Spinal cord (tissue), 9 donors: ENCODE measurements at regions not wholly inside any gene's neighbourhood (a gene's known extent, or its start where the extent isn't known, plus 50 kb on each side); places are given as distances from the start of the nearest gene placed in this dataset.

Experiments used
- DNase-seq, 6 donors: peaks; one replicate each; pipeline versions ENCODE4 v3.0.0 to v3.0.0-alpha.2; 2013 to 2015; ENCODE audit warnings: low spot score in 6 of 6, low read depth in 4 of 6
- H3K27ac ChIP-seq: one replicate; pipeline ENCODE4 v1.5.1; 2013; ENCODE audit warnings: low read depth, low read length, control low read depth
- H3K27me3 ChIP-seq: one replicate; pipeline ENCODE4 v1.6.1; 2013; ENCODE audit warnings: low read length; ENCODE audit not compliant: control insufficient read depth, insufficient read depth
- H3K36me3 ChIP-seq: one replicate; pipeline ENCODE4 v1.6.1; 2013; ENCODE audit warnings: low read length; ENCODE audit not compliant: control insufficient read depth, insufficient read depth
- H3K4me1 ChIP-seq: one replicate; pipeline ENCODE4 v1.6.1; 2013; ENCODE audit warnings: low read length; ENCODE audit not compliant: control insufficient read depth, insufficient read depth
- H3K4me3 ChIP-seq: one replicate; pipeline ENCODE4 v1.5.1; 2013; ENCODE audit warnings: low read depth, low read length, control low read depth
- H3K9me3 ChIP-seq: one replicate; pipeline ENCODE4 v1.6.1; 2013; ENCODE audit warnings: low read length; ENCODE audit not compliant: control insufficient read depth, insufficient read depth
- WGBS: methylation state at CpG from one replicate; pipeline ENCODE4 v1.1.5; 2013; ENCODE audit warnings: missing lambda C conversion rate; ENCODE audit not compliant: insufficient coverage; 5-methylcytosine and 5-hydroxymethylcytosine counted together
- donor health status: healthy.

GRCh38 chr1:78387871-78388270 is 102.9 kb upstream of the PTGFR start:
- Histone ChIP-seq H3K36me3 (no peaks in the 10 kb centered on the region), H3K9me3 (peaks cover 2% of the 10 kb centered on the region), H3K27ac (no peak overlapping the region), H3K27me3 (no peaks in the 10 kb centered on the region), H3K4me1 (no peaks in the 10 kb centered on the region), H3K4me3 (no peak overlapping the region)
- no CpG with 5 or more reads among the region's 1 CpG for WGBS
- peak in 1 of 6 donors; percentile 46 for DNase-seq

- Histone ChIP-seq H3K27me3 (no peaks in the 10 kb centered on the region), H3K4me3 (no peak overlapping the region), H3K4me1 (no peaks in the 10 kb centered on the region), H3K27ac (no peak overlapping the region), H3K36me3 (no peaks in the 10 kb centered on the region), H3K9me3 (peaks cover 2% of the 10 kb centered on the region)
- no peak for DNase-seq
These were observed 102.5 kb upstream of the PTGFR start for GRCh38 chr1:78388275-78388674.

GRCh38 chr1:78401148-78401547 is 89.6 kb upstream of the PTGFR start:
- H3K27me3 ChIP-seq: no peaks in the 10 kb centered on the region
- no peak for DNase-seq

GRCh38 chr1:78408192-78408591 is 82.6 kb upstream of the PTGFR start:
- DNase-seq: no peak
- H3K9me3 ChIP-seq: peaks cover 7% of the 10 kb centered on the region
- H3K4me1 ChIP-seq: no peaks in the 10 kb centered on the region
- no peaks in the 10 kb centered on the region for H3K27me3 ChIP-seq
- H3K4me3 ChIP-seq: no peak overlapping the region
- no CpG with 5 or more reads among the region's 1 CpG for WGBS
- H3K36me3 ChIP-seq: no peaks in the 10 kb centered on the region
- H3K27ac ChIP-seq: no peak overlapping the region

More at GRCh38 chr1:78401148-78401547, 89.6 kb upstream of the PTGFR start:
- WGBS: no CpG with 5 or more reads among the region's 2 CpGs
- H3K27ac ChIP-seq: no peak overlapping the region
- H3K36me3 ChIP-seq: no peaks in the 10 kb centered on the region
- H3K4me3 ChIP-seq: no peak overlapping the region
- H3K9me3 ChIP-seq: no peaks in the 10 kb centered on the region
- no peaks in the 10 kb centered on the region for H3K4me1 ChIP-seq

- Histone ChIP-seq H3K4me3 (no peak overlapping the region), H3K27me3 (no peaks in the 10 kb centered on the region), H3K4me1 (no peaks in the 10 kb centered on the region), H3K36me3 (no peaks in the 10 kb centered on the region), H3K27ac (no peak overlapping the region), H3K9me3 (peaks cover 7% of the 10 kb centered on the region)
- no CpG with 5 or more reads among the region's 2 CpGs for WGBS
- DNase-seq: no peak
These were observed 82.0 kb upstream of the PTGFR start for GRCh38 chr1:78408810-78409209.

GRCh38 chr1:78410643-78411042 is 80.1 kb upstream of the PTGFR start:
- Histone ChIP-seq H3K27ac (no peak overlapping the region), H3K4me1 (no peaks in the 10 kb centered on the region), H3K27me3 (no peaks in the 10 kb centered on the region), H3K36me3 (no peaks in the 10 kb centered on the region), H3K9me3 (peaks cover 7% of the 10 kb centered on the region), H3K4me3 (no peak overlapping the region)
- no peak for DNase-seq
- 96% methylated on average over 2 of the region's 2 CpGs for WGBS

GRCh38 chr1:78411707-78412106 is 79.1 kb upstream of the PTGFR start:
- no CpG with 5 or more reads among the region's 3 CpGs for WGBS
- Histone ChIP-seq H3K27ac (no peak overlapping the region), H3K4me3 (no peak overlapping the region), H3K9me3 (peaks cover 7% of the 10 kb centered on the region), H3K4me1 (no peaks in the 10 kb centered on the region), H3K36me3 (no peaks in the 10 kb centered on the region), H3K27me3 (no peaks in the 10 kb centered on the region)
- no peak for DNase-seq

- no peak overlapping the region for H3K27ac ChIP-seq
- no peaks in the 10 kb centered on the region for H3K36me3 ChIP-seq
- no peaks in the 10 kb centered on the region for H3K4me1 ChIP-seq
- no peaks in the 10 kb centered on the region for H3K27me3 ChIP-seq
- no peak for DNase-seq
- WGBS: no CpG with 5 or more reads among the region's 1 CpG
- peaks cover 7% of the 10 kb centered on the region for H3K9me3 ChIP-seq
- H3K4me3 ChIP-seq: no peak overlapping the region
These were observed 75.6 kb upstream of the PTGFR start for GRCh38 chr1:78415165-78415564.

GRCh38 chr1:78419309-78419708 is 71.5 kb upstream of the PTGFR start:
- Histone ChIP-seq H3K27me3 (no peaks in the 10 kb centered on the region), H3K36me3 (no peaks in the 10 kb centered on the region), H3K4me3 (no peak overlapping the region), H3K4me1 (no peaks in the 10 kb centered on the region), H3K27ac (no peak overlapping the region), H3K9me3 (no peaks in the 10 kb centered on the region)
- peak in 1 of 6 donors; percentile 24 for DNase-seq
- WGBS: no CpG with 5 or more reads among the region's 3 CpGs

- H3K9me3 ChIP-seq: no peaks in the 10 kb centered on the region
- no peaks in the 10 kb centered on the region for H3K27me3 ChIP-seq
- no peak for DNase-seq
- H3K27ac ChIP-seq: no peak overlapping the region
- no peaks in the 10 kb centered on the region for H3K4me1 ChIP-seq
- H3K4me3 ChIP-seq: no peak overlapping the region
- WGBS: no CpG with 5 or more reads among the region's 3 CpGs
- no peaks in the 10 kb centered on the region for H3K36me3 ChIP-seq
These were observed 70.6 kb upstream of the PTGFR start for GRCh38 chr1:78420181-78420580.
